Skeletal muscle satellite cell (primary cell): ENCODE measurements at regions not wholly inside any gene's neighbourhood (a gene's known extent, or its start where the extent isn't known, plus 50 kb on each side); places are given as distances from the start of the nearest gene placed in this dataset.

Experiments
- H3K27me3 ChIP-seq: 2 replicates; pipeline ENCODE4 v1.7.0; 2013; ENCODE audit warnings: low read length; ENCODE audit not compliant: control insufficient read depth, insufficient read depth
- H3K36me3 ChIP-seq: 2 replicates; pipeline ENCODE4 v1.7.0; 2013; ENCODE audit warnings: mild to moderate bottlenecking, control low read depth, low read length; ENCODE audit not compliant: insufficient read depth
- H3K4me1 ChIP-seq: 2 replicates; pipeline ENCODE4 v1.7.0; 2013; ENCODE audit warnings: low read length; ENCODE audit not compliant: control insufficient read depth, insufficient read depth
- H3K4me2 ChIP-seq: 2 replicates; pipeline ENCODE4 v1.7.0; 2013; ENCODE audit warnings: mild to moderate bottlenecking, low read length
- H3K4me3 ChIP-seq: 2 replicates; pipeline ENCODE4 v1.7.0; 2013; ENCODE audit warnings: low read length
- H3K9ac ChIP-seq: 2 replicates; pipeline ENCODE4 v1.7.0; 2013; ENCODE audit warnings: mild to moderate bottlenecking, low read depth, low read length, moderate library complexity
- H3K9me3 ChIP-seq: replicated peaks from 2 replicates; pipeline ENCODE4 v1.7.0; 2013; ENCODE audit warnings: mild to moderate bottlenecking, control low read depth, low read length

DNA sequence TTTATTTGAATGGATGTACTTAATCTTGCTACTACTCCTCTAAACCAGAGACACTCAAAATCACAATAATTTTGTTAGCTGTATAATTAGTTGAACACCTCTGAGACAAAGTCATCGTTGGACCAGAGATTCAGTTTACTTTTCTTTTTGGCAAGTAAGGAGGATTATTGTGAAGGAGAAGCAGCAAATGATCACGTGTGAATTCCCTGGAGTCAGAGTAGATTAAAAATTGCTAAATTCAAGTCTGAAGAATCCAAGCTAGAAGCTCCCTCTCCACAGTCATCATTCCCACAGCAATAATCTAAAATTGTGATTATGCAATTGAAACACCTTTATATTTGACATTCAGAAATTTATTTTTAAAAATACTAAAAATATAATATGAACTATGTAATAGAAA is 484.4 kb downstream of the CMPK2 start:
- Histone ChIP-seq H3K36me3 (no peaks in the 10 kb centered on the region), H3K4me2 (no peak overlapping the region), H3K4me3 (no peak overlapping the region), H3K9me3 (no peaks in the 10 kb centered on the region), H3K27me3 (no peaks in the 10 kb centered on the region), H3K4me1 (no peaks in the 10 kb centered on the region), H3K9ac (no peak overlapping the region)

DNA sequence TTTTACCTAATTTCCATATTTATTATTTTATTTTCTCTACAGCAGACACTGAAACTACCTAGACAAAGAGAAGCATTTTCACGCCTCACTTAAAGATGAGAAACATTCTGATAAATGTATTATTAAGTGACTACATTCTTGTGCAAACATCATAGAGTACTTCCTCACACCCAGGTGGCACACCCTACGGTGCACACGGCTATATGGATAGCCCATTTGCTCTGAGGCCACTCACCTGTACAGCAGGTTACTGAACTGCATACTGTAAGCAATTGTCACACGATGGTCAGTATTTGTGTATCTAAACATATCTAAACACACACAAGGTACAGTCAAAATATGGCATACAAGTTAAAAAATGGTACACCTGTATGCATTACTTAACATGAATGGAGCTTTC is 481.4 kb downstream of the CMPK2 start:
- no peaks in the 10 kb centered on the region for H3K9me3 ChIP-seq
- no peak overlapping the region for H3K4me3 ChIP-seq
- no peak overlapping the region for H3K9ac ChIP-seq
- H3K4me2 ChIP-seq = no peak overlapping the region
- no peaks in the 10 kb centered on the region for H3K4me1 ChIP-seq
- H3K36me3 ChIP-seq = no peaks in the 10 kb centered on the region
- H3K27me3 ChIP-seq = no peaks in the 10 kb centered on the region

DNA sequence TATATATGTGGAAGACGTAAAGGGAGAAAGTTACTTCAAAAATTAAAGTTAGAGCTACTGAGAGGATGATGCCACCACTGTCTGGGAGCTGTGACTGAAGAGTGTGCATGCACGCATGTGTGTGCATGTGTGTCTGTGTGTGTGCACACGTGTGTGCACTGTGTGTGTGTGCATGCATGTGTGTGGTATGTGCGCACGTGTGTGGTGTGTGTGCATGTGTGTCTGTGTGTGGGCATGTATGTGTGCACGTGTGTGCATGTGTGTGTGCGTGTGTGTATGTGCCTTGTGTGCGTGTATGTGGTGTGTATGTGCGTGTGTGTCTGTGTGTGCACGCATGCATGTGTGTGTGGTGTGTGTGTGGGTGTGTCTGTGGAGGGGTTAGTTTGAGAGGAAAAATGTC is 473.4 kb downstream of the CMPK2 start:
- H3K4me2 ChIP-seq = no peak overlapping the region
- no peak overlapping the region for H3K9ac ChIP-seq
- no peaks in the 10 kb centered on the region for H3K9me3 ChIP-seq
- no peaks in the 10 kb centered on the region for H3K36me3 ChIP-seq
- H3K4me1 ChIP-seq = no peaks in the 10 kb centered on the region
- H3K27me3 ChIP-seq = no peaks in the 10 kb centered on the region
- H3K4me3 ChIP-seq = no peak overlapping the region

DNA sequence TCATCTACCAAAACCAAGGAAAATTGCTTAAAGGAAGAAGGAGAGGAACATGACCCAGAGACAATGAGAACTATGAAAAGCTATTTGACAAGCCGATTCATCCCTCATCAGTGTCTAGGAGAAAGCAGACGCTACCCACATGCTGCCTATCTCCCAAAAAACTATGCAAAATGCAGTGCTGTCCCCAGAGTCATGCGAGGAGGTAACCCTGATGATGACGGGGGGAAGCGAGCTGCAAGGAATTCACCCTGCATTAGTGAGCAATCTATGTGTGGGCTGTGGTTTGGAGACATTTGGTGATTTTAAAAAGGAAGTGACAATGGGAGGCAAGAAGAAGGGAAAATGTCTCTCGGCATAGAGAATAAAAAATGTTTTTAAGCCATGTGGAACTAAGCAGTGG is 472.7 kb downstream of the CMPK2 start:
- H3K9me3 ChIP-seq = no peaks in the 10 kb centered on the region
- no peaks in the 10 kb centered on the region for H3K27me3 ChIP-seq
- no peaks in the 10 kb centered on the region for H3K36me3 ChIP-seq

DNA sequence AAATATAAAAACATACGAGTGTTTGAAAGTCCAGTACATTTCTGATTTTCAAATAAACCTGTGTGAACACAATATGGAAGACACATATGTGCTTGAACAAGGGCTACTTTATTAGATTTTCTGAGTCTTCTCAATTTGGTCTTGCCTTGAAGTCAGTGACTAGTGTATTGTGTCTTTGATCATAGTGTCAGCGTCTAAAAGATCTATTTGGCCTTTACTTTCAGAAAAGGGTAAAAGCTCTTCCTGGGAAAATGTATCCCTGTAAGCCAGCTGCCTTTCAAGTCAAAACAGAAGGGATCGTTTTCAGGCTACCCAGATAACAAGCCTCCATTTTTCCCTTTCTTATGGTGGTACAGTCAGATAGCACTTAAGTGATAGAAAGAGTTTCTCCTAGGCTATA is 471.9 kb downstream of the CMPK2 start:
- no peak overlapping the region for H3K4me2 ChIP-seq
- H3K36me3 ChIP-seq = no peaks in the 10 kb centered on the region
- no peaks in the 10 kb centered on the region for H3K9me3 ChIP-seq
- no peak overlapping the region for H3K4me3 ChIP-seq
- H3K27me3 ChIP-seq = no peaks in the 10 kb centered on the region
- no peaks in the 10 kb centered on the region for H3K4me1 ChIP-seq
- no peak overlapping the region for H3K9ac ChIP-seq

More for the DNA sequence above, 472.7 kb downstream of the CMPK2 start:
- Histone ChIP-seq H3K4me3 (no peak overlapping the region), H3K9ac (no peak overlapping the region), H3K4me2 (no peak overlapping the region), H3K4me1 (no peaks in the 10 kb centered on the region)

DNA sequence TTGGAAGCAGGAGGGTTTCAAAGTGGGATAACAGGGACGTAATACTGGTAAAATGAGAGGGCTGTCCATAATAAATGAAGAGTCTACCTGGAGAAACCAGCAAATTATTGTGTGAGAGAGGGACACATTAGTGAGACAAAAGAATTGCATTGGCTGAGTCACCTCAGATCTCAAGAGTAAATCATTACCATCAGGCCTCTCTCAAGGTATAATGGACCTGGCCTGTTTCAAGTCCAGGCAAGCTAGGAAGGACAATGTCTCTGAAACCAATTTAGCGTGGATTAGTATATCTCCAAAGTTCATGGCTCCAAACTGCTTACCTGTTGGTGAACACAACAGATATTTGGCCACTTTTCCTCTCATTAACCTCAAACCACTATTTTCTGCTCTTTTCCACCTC is 471.4 kb downstream of the CMPK2 start:
- Histone ChIP-seq H3K36me3 (no peaks in the 10 kb centered on the region), H3K9ac (no peak overlapping the region), H3K4me2 (no peak overlapping the region), H3K27me3 (no peaks in the 10 kb centered on the region), H3K9me3 (no peaks in the 10 kb centered on the region), H3K4me1 (no peaks in the 10 kb centered on the region), H3K4me3 (no peak overlapping the region)

DNA sequence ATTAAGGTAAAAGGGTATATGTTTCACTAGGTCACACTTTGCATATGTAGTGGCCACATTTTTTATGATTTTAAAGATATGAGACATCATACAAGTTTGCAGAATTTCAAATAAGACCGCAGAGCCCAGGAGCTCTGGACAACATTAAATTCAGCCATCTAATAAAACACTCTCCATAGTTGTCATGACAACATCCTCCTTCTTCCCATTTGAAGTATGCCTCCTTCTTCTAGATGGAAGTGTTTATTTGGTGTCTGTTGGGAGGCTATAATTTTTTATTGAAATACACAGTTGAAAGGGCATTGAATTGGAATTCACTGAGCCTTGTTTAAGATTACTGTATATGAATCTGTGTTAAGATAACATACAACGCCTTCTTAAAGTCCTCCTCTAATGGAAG is 467.3 kb downstream of the CMPK2 start:
- Histone ChIP-seq H3K36me3 (no peaks in the 10 kb centered on the region), H3K4me1 (no peaks in the 10 kb centered on the region), H3K4me2 (no peak overlapping the region), H3K9me3 (no peaks in the 10 kb centered on the region), H3K4me3 (no peak overlapping the region), H3K9ac (no peak overlapping the region), H3K27me3 (no peaks in the 10 kb centered on the region)

DNA sequence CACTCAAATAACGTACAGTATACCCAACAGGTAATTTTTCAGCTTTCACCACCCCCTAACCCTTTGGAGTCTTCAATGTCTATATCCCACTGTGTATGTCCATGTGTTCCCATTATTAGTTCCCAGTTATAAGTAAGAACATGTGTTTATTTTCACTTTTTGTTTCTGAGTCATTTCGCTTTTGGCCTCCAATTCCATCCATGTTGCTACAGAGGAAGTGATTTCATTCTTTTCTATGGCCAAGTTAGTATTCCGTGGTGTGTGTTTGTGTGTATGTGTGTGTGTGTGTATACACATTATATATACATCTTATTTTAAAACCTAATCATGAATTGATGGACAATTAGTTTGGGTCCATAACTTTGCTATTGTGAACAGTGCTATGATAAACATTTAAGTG is 464.4 kb downstream of the CMPK2 start:
- Histone ChIP-seq H3K9ac (no peak overlapping the region), H3K4me3 (no peak overlapping the region), H3K27me3 (no peaks in the 10 kb centered on the region), H3K4me2 (no peak overlapping the region), H3K4me1 (no peaks in the 10 kb centered on the region), H3K9me3 (no peaks in the 10 kb centered on the region), H3K36me3 (no peaks in the 10 kb centered on the region)

DNA sequence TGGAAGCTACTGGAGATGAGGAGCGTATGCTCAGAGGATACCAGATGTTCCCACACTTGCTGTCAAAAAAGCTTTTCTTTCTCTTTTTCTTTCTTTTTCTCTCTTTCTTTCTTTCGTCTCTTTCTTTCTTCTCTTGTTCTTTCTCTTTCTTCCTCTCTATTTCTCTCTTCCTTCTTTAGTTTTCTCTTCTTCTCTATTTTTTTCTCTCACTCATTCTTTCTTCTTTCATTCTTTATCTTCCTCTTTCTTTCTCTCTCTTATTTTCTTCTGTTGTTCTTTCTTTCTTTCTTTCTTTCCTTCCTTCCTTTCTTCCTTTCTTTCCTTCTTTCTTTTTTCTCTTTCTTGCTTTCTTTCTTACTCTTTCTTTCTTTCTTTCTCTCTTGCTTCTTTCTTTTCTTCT is 457.6 kb downstream of the CMPK2 start:
- H3K36me3 ChIP-seq = no peaks in the 10 kb centered on the region
- H3K27me3 ChIP-seq = no peaks in the 10 kb centered on the region
- H3K9ac ChIP-seq = no peak overlapping the region
- no peak overlapping the region for H3K4me3 ChIP-seq
- H3K4me1 ChIP-seq = peaks cover 4% of the 10 kb centered on the region
- no peak overlapping the region for H3K4me2 ChIP-seq
- no peaks in the 10 kb centered on the region for H3K9me3 ChIP-seq

DNA sequence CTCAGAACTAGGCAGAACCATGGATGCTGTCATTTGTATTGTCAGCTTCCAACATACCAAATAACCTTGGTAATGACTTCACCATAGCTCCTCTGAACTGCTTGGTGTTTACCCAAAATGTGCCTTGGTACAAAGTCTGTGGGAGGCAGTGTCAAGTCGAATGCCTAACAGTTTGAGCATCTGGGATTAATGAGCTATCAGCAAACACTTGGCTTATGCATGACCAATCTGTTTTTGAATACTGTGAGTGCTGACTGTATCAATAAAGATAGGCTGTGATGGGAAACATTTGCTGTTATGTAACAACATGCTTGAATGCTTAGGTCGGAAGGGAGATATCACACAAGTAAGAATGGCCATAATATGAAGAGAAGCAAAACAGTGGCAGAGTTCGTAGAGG is 455.4 kb downstream of the CMPK2 start:
- H3K4me3 ChIP-seq = no peak overlapping the region
- peaks cover 7% of the 10 kb centered on the region for H3K4me1 ChIP-seq
- no peaks in the 10 kb centered on the region for H3K36me3 ChIP-seq
- no peaks in the 10 kb centered on the region for H3K27me3 ChIP-seq
- H3K4me2 ChIP-seq = no peak overlapping the region
- H3K9me3 ChIP-seq = no peaks in the 10 kb centered on the region
- no peak overlapping the region for H3K9ac ChIP-seq

DNA sequence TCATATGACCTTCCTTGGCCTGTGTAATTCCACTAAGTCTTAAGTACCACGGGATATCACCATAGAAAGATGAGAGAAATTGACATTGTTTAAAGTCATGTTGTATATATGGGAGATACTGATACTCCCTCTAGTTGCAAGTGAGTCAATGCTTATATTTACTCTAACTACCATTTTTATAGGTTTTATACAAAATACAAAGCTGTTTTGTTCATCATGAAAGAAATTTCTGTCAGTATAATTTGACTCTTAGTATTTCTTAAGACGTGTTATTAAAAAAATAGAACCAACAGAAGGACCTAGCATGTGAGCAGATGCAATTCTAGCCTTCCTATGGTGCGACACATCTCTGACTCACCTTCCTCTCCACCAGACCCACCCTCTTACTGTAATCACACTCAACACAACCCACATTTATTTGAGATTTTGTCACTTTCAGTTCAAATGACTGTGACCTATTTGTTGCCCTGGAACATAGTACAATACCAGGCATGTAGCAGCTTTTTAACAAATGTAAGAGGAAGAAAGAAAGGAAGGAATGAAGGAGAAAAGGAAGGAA is 453.1 kb downstream of the CMPK2 start:
- no peak overlapping the region for H3K4me2 ChIP-seq
- no peaks in the 10 kb centered on the region for H3K9me3 ChIP-seq
- H3K9ac ChIP-seq = no peak overlapping the region
- H3K36me3 ChIP-seq = no peaks in the 10 kb centered on the region
- no peak overlapping the region for H3K4me3 ChIP-seq
- peaks cover 7% of the 10 kb centered on the region for H3K4me1 ChIP-seq
- no peaks in the 10 kb centered on the region for H3K27me3 ChIP-seq

DNA sequence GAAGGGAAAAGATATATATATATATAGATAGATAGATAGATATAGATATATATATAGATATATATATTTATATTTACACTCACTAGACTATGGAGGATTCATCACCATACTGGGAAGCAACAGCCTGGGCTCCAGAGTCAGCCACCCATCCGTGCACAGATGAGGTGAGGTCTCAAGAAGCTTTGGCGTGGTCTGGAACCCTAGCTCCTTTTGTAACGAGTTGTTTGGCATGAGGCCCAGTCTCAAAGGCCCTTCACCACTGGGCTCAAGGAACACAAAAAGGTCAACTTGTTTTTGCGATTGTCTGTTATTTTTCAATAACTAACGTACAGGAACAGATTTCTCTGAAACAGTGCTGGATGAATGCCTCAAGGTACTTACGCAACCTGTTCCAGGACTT is 448.7 kb downstream of the CMPK2 start:
- Histone ChIP-seq H3K9me3 (no peaks in the 10 kb centered on the region), H3K27me3 (no peaks in the 10 kb centered on the region), H3K4me2 (no peak overlapping the region), H3K9ac (no peak overlapping the region), H3K36me3 (no peaks in the 10 kb centered on the region), H3K4me3 (no peak overlapping the region), H3K4me1 (peaks cover 7% of the 10 kb centered on the region)
